DOHH2 (cell line): ENCODE measurements at regions not wholly inside any gene's neighbourhood (a gene's known extent, or its start where the extent isn't known, plus 50 kb on each side); places are given as distances from the start of the nearest gene placed in this dataset.

Experiments used
- H3F3A ChIP-seq: fragments of 200-600 bp; sonication (generic), shearing (Covaris generic); 2 replicates; pipeline ENCODE4 v1.6.0; 2016; ENCODE audit warnings: antibody characterized with exemption, mild to moderate bottlenecking; ENCODE audit not compliant: control insufficient read depth, insufficient read depth
- H3K27ac ChIP-seq: fragments of 200-600 bp; sonication (generic); 2 replicates; pipeline ENCODE4 v1.5.1; 2014; ENCODE audit warnings: low read depth, mild to moderate bottlenecking, low read length, moderate library complexity
- H3K27me3 ChIP-seq: fragments of 200-600 bp; sonication (generic); 2 replicates; pipeline ENCODE4 v1.6.1; 2014; ENCODE audit warnings: mild to moderate bottlenecking, low read length, mixed read lengths; ENCODE audit not compliant: control insufficient read depth
- H3K36me3 ChIP-seq: fragments of 200-600 bp; sonication (generic); 2 replicates; pipeline ENCODE4 v1.6.1; 2014; ENCODE audit warnings: mild to moderate bottlenecking, low read length, moderate library complexity, mixed read lengths; ENCODE audit not compliant: control insufficient read depth
- H3K4me1 ChIP-seq: fragments of 200-600 bp; sonication (generic); 2 replicates; pipeline ENCODE4 v1.6.1; 2014; ENCODE audit warnings: mild to moderate bottlenecking, low read length, mixed read lengths; ENCODE audit not compliant: control insufficient read depth
- H3K4me2 ChIP-seq: fragments of 200-600 bp; sonication (generic); 2 replicates; pipeline ENCODE4 v1.6.0; 2014; ENCODE audit warnings: mild to moderate bottlenecking, low read length, moderate library complexity
- H3K4me3 ChIP-seq: fragments of 200-600 bp; sonication (generic); 2 replicates; pipeline ENCODE4 v1.5.1; 2014; ENCODE audit warnings: mild to moderate bottlenecking, low read length, mixed read lengths
- H3K79me2 ChIP-seq: fragments of 200-600 bp; sonication (generic); 2 replicates; pipeline ENCODE4 v1.6.1; 2014; ENCODE audit warnings: mild to moderate bottlenecking, low read length, mixed read lengths; ENCODE audit not compliant: control insufficient read depth
- H3K9me2 ChIP-seq: fragments of 200-600 bp; sonication (generic); replicated peaks from 2 replicates; pipeline ENCODE4 v1.6.1; 2014; ENCODE audit warnings: mild to moderate bottlenecking, low read length, mixed read lengths; ENCODE audit not compliant: control insufficient read depth
- H3K9me3 ChIP-seq: fragments of 200-600 bp; sonication (generic); 2 replicates; pipeline ENCODE4 v1.6.1; 2014; ENCODE audit warnings: antibody characterized with exemption, low read length, mixed read lengths; ENCODE audit not compliant: control insufficient read depth, insufficient read depth
- H4K20me1 ChIP-seq: fragments of 200-600 bp; sonication (generic); 2 replicates; pipeline ENCODE4 v1.6.0; 2014; ENCODE audit warnings: low read depth, mild to moderate bottlenecking, antibody characterized with exemption, low read length, moderate library complexity; ENCODE audit not compliant: control insufficient read depth, insufficient read depth
- EZH2phosphoT487 ChIP-seq: fragments of 200-600 bp; sonication (generic); IDR thresholded peaks from 2 replicates; pipeline ENCODE4 v1.6.1; 2017; ENCODE audit warnings: borderline replicate concordance, mild to moderate bottlenecking, antibody characterized with exemption, low read length, moderate library complexity, mixed read lengths
- TF ChIP-seq, protein P1 (sequence below): fragments of 200-600 bp; sonication (generic); IDR thresholded peaks from one replicate; pipeline ENCODE4 v1.5.1; 2014; ENCODE audit warnings: antibody characterized with exemption, mild to moderate bottlenecking, low read depth, low read length; ENCODE audit not compliant: poor library complexity, severe bottlenecking

GRCh38 chr12:75611041-75611440, 99.6 kb upstream of the KRR1 start:
- no peaks in the 10 kb centered on the region for H3K9me3 ChIP-seq

GRCh38 chr12:75606956-75607355, 95.5 kb upstream of the KRR1 start:
- Histone ChIP-seq H3K79me2 (no peaks in the 10 kb centered on the region), H3K9me3 (no peaks in the 10 kb centered on the region), H3F3A (no peaks in the 10 kb centered on the region), H3K27ac (no peak overlapping the region), H3K4me2 (no peak overlapping the region), H3K36me3 (no peaks in the 10 kb centered on the region), H3K4me1 (no peaks in the 10 kb centered on the region), H3K27me3 (no peaks in the 10 kb centered on the region), H3K4me3 (no peak overlapping the region), H3K9me2 (no peaks in the 10 kb centered on the region), H4K20me1 (no peaks in the 10 kb centered on the region)
- no peak for TF ChIP-seq EZH2phosphoT487
- TF ChIP-seq, protein P1, sequence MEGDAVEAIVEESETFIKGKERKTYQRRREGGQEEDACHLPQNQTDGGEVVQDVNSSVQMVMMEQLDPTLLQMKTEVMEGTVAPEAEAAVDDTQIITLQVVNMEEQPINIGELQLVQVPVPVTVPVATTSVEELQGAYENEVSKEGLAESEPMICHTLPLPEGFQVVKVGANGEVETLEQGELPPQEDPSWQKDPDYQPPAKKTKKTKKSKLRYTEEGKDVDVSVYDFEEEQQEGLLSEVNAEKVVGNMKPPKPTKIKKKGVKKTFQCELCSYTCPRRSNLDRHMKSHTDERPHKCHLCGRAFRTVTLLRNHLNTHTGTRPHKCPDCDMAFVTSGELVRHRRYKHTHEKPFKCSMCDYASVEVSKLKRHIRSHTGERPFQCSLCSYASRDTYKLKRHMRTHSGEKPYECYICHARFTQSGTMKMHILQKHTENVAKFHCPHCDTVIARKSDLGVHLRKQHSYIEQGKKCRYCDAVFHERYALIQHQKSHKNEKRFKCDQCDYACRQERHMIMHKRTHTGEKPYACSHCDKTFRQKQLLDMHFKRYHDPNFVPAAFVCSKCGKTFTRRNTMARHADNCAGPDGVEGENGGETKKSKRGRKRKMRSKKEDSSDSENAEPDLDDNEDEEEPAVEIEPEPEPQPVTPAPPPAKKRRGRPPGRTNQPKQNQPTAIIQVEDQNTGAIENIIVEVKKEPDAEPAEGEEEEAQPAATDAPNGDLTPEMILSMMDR, result no peak

More at GRCh38 chr12:75611041-75611440, 99.6 kb upstream of the KRR1 start:
- no peaks in the 10 kb centered on the region for H3K4me1 ChIP-seq
- no peaks in the 10 kb centered on the region for H3F3A ChIP-seq
- H3K27me3 ChIP-seq, result no peaks in the 10 kb centered on the region
- H4K20me1 ChIP-seq, result no peaks in the 10 kb centered on the region
- no peak overlapping the region for H3K4me2 ChIP-seq
- TF ChIP-seq EZH2phosphoT487, result no peak
- TF ChIP-seq, protein P1, result peak; percentile 16
- H3K4me3 ChIP-seq, result no peak overlapping the region
- no peaks in the 10 kb centered on the region for H3K79me2 ChIP-seq
- no peaks in the 10 kb centered on the region for H3K9me2 ChIP-seq
- no peak overlapping the region for H3K27ac ChIP-seq
- no peaks in the 10 kb centered on the region for H3K36me3 ChIP-seq

DNA sequence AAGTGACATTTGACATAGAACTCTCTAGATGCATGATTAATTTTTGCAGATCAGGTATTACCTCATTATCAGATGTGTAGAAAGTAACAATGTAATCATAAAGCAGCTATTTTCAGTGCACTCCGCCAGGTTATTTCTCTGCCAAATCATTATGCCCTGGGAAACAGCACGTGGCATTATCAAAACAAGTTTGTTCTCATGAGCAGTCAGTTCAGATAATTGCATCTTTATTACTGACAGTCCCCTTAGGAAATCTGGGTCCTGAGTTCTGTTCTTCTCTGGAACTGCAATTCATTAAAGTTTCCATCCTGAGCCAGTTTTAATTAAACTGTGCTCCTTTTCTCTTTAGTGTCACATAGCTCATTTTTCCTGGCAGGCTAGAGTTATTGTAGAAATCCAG, 94.7 kb upstream of the KRR1 start:
- Histone ChIP-seq H3K4me2 (no peak overlapping the region), H4K20me1 (no peaks in the 10 kb centered on the region), H3K9me2 (no peaks in the 10 kb centered on the region), H3K4me1 (no peaks in the 10 kb centered on the region), H3K4me3 (no peak overlapping the region), H3K27ac (no peak overlapping the region), H3K36me3 (no peaks in the 10 kb centered on the region), H3F3A (no peaks in the 10 kb centered on the region), H3K79me2 (no peaks in the 10 kb centered on the region), H3K9me3 (no peaks in the 10 kb centered on the region), H3K27me3 (no peaks in the 10 kb centered on the region)
- TF ChIP-seq EZH2phosphoT487, result no peak
- TF ChIP-seq, protein P1, result no peak
